ENCODE measurements at regions not wholly inside any gene's neighbourhood (a gene's known extent, or its start where the extent isn't known, plus 50 kb on each side); places are given as distances from the start of the nearest gene placed in this dataset.

GRCh38 chr5:38789134-38789533 lies 56.7 kb upstream of the OSMR start:
- Mint-ChIP-seq H3K9me3 (peaks cover 0 to 6% (median 3%) of the 10 kb centered on the region in 7 donors), H3K4me1 (no peaks in the 10 kb centered on the region), H3K36me3 (no peaks in the 10 kb centered on the region), H3K4me3 (no peak overlapping the region), H3K27me3 (ENCODE audit: low read depth in 3 of 3) (peaks cover 1 to 8% (median 5%) of the 10 kb centered on the region in 3 donors), H3K27ac (no peak overlapping the region)
- Histone ChIP-seq H2AFZ (ENCODE audit: insufficient read depth, low read depth, low read length, poor library complexity, severe bottlenecking) (no peak overlapping the region), H3K4me2 (replicated peaks; ENCODE audit: extremely low read depth, low read length, poor library complexity, severe bottlenecking) (no peak overlapping the region), H3K27ac (ENCODE audit: low read depth in 1 of 2, low read length in 2 of 2) (no peak overlapping the region), H4K20me1 (ENCODE audit: insufficient read depth, low read length) (no peaks in the 10 kb centered on the region), H3K4me3 (replicated peaks in 1 of 3; ENCODE audit: low read depth in 2 of 3, low read length in 3 of 3) (no peak overlapping the region), H3K79me2 (ENCODE audit: insufficient read depth, low read length) (no peaks in the 10 kb centered on the region), H3K4me1 (ENCODE audit: control insufficient read depth in 1 of 2, insufficient read depth in 2 of 2, low read length in 2 of 2) (no peaks in the 10 kb centered on the region), H3K9ac (ENCODE audit: insufficient read depth, low read length, poor library complexity, severe bottlenecking) (no peak overlapping the region), H3K36me3 (replicated peaks in 1 of 2; ENCODE audit: control insufficient read depth in 1 of 2, insufficient read depth in 2 of 2, low read length in 2 of 2) (no peaks in the 10 kb centered on the region), H3K27me3 (ENCODE audit: control insufficient read depth in 2 of 2, insufficient read depth in 2 of 2, low read length in 2 of 2) (peaks cover 0 to 5% of the 10 kb centered on the region in 2 donors), H3K9me3 (replicated peaks in 1 of 2; ENCODE audit: control insufficient read depth in 1 of 2, insufficient read depth in 1 of 2, low read length in 2 of 2) (peaks cover 0 to 8% of the 10 kb centered on the region in 2 donors)
- DNase-seq, result no peak
- intact Hi-C loops (cut with micrococcal nuclease), result no loop called here
- no CpG with 5 or more reads among the region's 2 CpGs for WGBS (ENCODE audit: insufficient coverage)
- TF ChIP-seq CTCF (IDR thresholded peaks at IDR 0.05), result no peak

- Mint-ChIP-seq H3K9me3 (peaks cover 0 to 6% (median 3%) of the 10 kb centered on the region in 7 donors), H3K4me3 (no peak overlapping the region), H3K36me3 (no peaks in the 10 kb centered on the region), H3K27me3 (ENCODE audit: low read depth in 3 of 3) (peaks cover 1 to 8% (median 5%) of the 10 kb centered on the region in 3 donors), H3K27ac (no peak overlapping the region), H3K4me1 (no peaks in the 10 kb centered on the region)
- WGBS (ENCODE audit: insufficient coverage), result no CpG with 5 or more reads among the region's 2 CpGs
- H3K4me3 ChIP-seq (replicated peaks in 1 of 3; ENCODE audit: low read depth in 2 of 3, low read length in 3 of 3), result no peak overlapping the region
- no peak for DNase-seq
- H3K36me3 ChIP-seq (replicated peaks in 1 of 2; ENCODE audit: control insufficient read depth in 1 of 2, insufficient read depth in 2 of 2, low read length in 2 of 2), result no peaks in the 10 kb centered on the region
- H3K27me3 ChIP-seq (ENCODE audit: control insufficient read depth in 2 of 2, insufficient read depth in 2 of 2, low read length in 2 of 2), result peaks cover 0 to 5% of the 10 kb centered on the region in 2 donors
- no peaks in the 10 kb centered on the region for H4K20me1 ChIP-seq (ENCODE audit: insufficient read depth, low read length)
- H3K4me1 ChIP-seq (ENCODE audit: control insufficient read depth in 1 of 2, insufficient read depth in 2 of 2, low read length in 2 of 2), result no peaks in the 10 kb centered on the region
- no peak overlapping the region for H3K27ac ChIP-seq (ENCODE audit: low read depth in 1 of 2, low read length in 2 of 2)
- no peak for TF ChIP-seq CTCF (IDR thresholded peaks at IDR 0.05)
- no peaks in the 10 kb centered on the region for H3K79me2 ChIP-seq (ENCODE audit: insufficient read depth, low read length)
- H2AFZ ChIP-seq (ENCODE audit: insufficient read depth, low read depth, low read length, poor library complexity, severe bottlenecking), result no peak overlapping the region
- intact Hi-C loops (cut with micrococcal nuclease), result no loop called here
- H3K9ac ChIP-seq (ENCODE audit: insufficient read depth, low read length, poor library complexity, severe bottlenecking), result no peak overlapping the region
- H3K9me3 ChIP-seq (replicated peaks in 1 of 2; ENCODE audit: control insufficient read depth in 1 of 2, insufficient read depth in 1 of 2, low read length in 2 of 2), result peaks cover 0 to 8% of the 10 kb centered on the region in 2 donors
- no peak overlapping the region for H3K4me2 ChIP-seq (replicated peaks; ENCODE audit: extremely low read depth, low read length, poor library complexity, severe bottlenecking)
These were observed 56.0 kb upstream of the OSMR start for GRCh38 chr5:38789777-38790176.

Measured in CD14-positive monocyte (primary cell).